ENCODE measurements at regions not wholly inside any gene's neighbourhood (a gene's known extent, or its start where the extent isn't known, plus 50 kb on each side); places are given as distances from the start of the nearest gene placed in this dataset.

GRCh38 chr4:167550021-167550420 lies 315.7 kb upstream of the SPOCK3 start:
- H3K9me3 ChIP-seq (ENCODE audit: insufficient read depth, low read length): no peaks in the 10 kb centered on the region
- no peak overlapping the region for H3K9ac ChIP-seq (ENCODE audit: insufficient read length, low read depth)
- H3K4me1 ChIP-seq (ENCODE audit: insufficient read depth, insufficient read length): no peaks in the 10 kb centered on the region
- H3K36me3 ChIP-seq (ENCODE audit: insufficient read depth, insufficient read length, low read length): no peaks in the 10 kb centered on the region
- TF ChIP-seq ZNF274 (IDR thresholded peaks at IDR 0.05; ENCODE audit: low read depth, low read length) (no peak), SUZ12 (IDR thresholded peaks at IDR 0.05; ENCODE audit: extremely low read depth, insufficient read depth, insufficient read length) (no peak), YY1 (IDR thresholded peaks at IDR 0.05; ENCODE audit: insufficient read depth, insufficient read length) (no peak)
- no peak overlapping the region for H3K4me3 ChIP-seq (ENCODE audit: insufficient read length, low read depth)
- no peaks in the 10 kb centered on the region for H3K27me3 ChIP-seq (ENCODE audit: insufficient read depth, insufficient read length)
- no peak for DNase-seq (ENCODE audit: low read depth, low spot score)

GRCh38 chr4:167555338-167556022 lies 321.2 kb upstream of the SPOCK3 start:
- H3K9me3 ChIP-seq (ENCODE audit: insufficient read depth, low read length): no peaks in the 10 kb centered on the region
- no peaks in the 10 kb centered on the region for H3K4me1 ChIP-seq (ENCODE audit: insufficient read depth, insufficient read length)
- H3K27me3 ChIP-seq (ENCODE audit: insufficient read depth, insufficient read length): no peaks in the 10 kb centered on the region
- H3K4me3 ChIP-seq (ENCODE audit: insufficient read length, low read depth): no peak overlapping the region
- H3K36me3 ChIP-seq (ENCODE audit: insufficient read depth, insufficient read length, low read length): no peaks in the 10 kb centered on the region
- no peak overlapping the region for H3K9ac ChIP-seq (ENCODE audit: insufficient read length, low read depth)
- DNase-seq (ENCODE audit: low read depth, low spot score): no peak
- TF ChIP-seq ZNF274 (IDR thresholded peaks at IDR 0.05; ENCODE audit: low read depth, low read length) (no peak), SUZ12 (IDR thresholded peaks at IDR 0.05; ENCODE audit: extremely low read depth, insufficient read depth, insufficient read length) (no peak), YY1 (IDR thresholded peaks at IDR 0.05; ENCODE audit: insufficient read depth, insufficient read length) (no peak)

DNA sequence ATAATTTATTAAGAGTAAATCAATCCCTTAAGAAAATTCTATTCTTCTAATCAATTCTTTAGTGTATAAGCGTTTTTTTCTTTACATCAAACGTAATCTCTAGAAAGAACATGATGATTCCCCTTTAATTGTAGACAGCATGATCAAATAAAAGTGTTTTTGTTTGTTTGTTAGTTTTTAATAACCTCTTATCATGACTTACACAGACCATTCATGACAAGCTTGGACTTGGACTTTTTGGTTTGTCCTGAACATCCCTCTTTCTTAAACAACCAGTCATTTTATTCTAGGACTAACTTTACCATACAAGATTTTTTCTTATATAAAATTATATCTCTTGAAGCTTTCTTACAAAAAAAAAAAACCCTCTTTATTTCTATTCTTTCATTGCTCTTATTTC lies 344.6 kb upstream of the SPOCK3 start:
- no peaks in the 10 kb centered on the region for H3K27me3 ChIP-seq (ENCODE audit: insufficient read depth, insufficient read length)
- H3K4me1 ChIP-seq (ENCODE audit: insufficient read depth, insufficient read length): no peaks in the 10 kb centered on the region
- H3K36me3 ChIP-seq (ENCODE audit: insufficient read depth, insufficient read length, low read length): no peaks in the 10 kb centered on the region
- peaks cover 31% of the 10 kb centered on the region for H3K9me3 ChIP-seq (ENCODE audit: insufficient read depth, low read length)
- H3K4me3 ChIP-seq (ENCODE audit: insufficient read length, low read depth): no peak overlapping the region
- no peak overlapping the region for H3K9ac ChIP-seq (ENCODE audit: insufficient read length, low read depth)
- TF ChIP-seq ZNF274 (IDR thresholded peaks at IDR 0.05; ENCODE audit: low read depth, low read length) (no peak), YY1 (IDR thresholded peaks at IDR 0.05; ENCODE audit: insufficient read depth, insufficient read length) (no peak), SUZ12 (IDR thresholded peaks at IDR 0.05; ENCODE audit: extremely low read depth, insufficient read depth, insufficient read length) (no peak)
- DNase-seq (ENCODE audit: low read depth, low spot score): no peak

DNA sequence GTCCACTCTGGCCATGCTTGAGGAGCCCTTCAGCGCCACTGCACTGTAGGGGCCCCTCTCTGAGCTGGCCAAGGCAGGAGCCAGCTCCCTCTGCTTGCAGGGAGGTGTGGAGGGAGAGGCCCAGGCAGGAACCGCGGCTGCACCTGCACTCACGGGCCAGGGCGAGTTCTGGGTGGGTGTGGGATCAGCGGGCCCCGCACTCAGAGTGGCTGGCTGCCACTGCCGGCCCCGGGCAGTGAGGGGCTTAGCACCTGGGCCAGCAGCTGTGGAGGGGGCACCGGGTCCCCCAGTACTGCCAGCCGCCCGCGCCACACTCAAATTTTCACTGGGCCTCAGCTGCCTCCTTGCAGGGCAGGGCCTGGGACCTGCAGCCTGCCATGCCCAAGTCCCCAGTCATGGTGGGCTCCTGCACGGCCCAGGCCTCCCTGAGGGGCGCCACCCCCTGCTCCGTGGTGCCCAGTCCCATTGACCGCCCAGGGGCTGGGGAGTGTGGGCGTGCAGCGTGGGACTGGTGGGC lies 347.2 kb upstream of the SPOCK3 start:
- no peaks in the 10 kb centered on the region for H3K27me3 ChIP-seq (ENCODE audit: insufficient read depth, insufficient read length)
- TF ChIP-seq SUZ12 (IDR thresholded peaks at IDR 0.05; ENCODE audit: extremely low read depth, insufficient read depth, insufficient read length) (no peak), YY1 (IDR thresholded peaks at IDR 0.05; ENCODE audit: insufficient read depth, insufficient read length) (no peak), ZNF274 (IDR thresholded peaks at IDR 0.05; ENCODE audit: low read depth, low read length) (no peak)
- peaks cover 31% of the 10 kb centered on the region for H3K9me3 ChIP-seq (ENCODE audit: insufficient read depth, low read length)
- DNase-seq (ENCODE audit: low read depth, low spot score): no peak
- no peaks in the 10 kb centered on the region for H3K4me1 ChIP-seq (ENCODE audit: insufficient read depth, insufficient read length)
- no peaks in the 10 kb centered on the region for H3K36me3 ChIP-seq (ENCODE audit: insufficient read depth, insufficient read length, low read length)
- H3K4me3 ChIP-seq (ENCODE audit: insufficient read length, low read depth): no peak overlapping the region
- H3K9ac ChIP-seq (ENCODE audit: insufficient read length, low read depth): no peak overlapping the region

DNA sequence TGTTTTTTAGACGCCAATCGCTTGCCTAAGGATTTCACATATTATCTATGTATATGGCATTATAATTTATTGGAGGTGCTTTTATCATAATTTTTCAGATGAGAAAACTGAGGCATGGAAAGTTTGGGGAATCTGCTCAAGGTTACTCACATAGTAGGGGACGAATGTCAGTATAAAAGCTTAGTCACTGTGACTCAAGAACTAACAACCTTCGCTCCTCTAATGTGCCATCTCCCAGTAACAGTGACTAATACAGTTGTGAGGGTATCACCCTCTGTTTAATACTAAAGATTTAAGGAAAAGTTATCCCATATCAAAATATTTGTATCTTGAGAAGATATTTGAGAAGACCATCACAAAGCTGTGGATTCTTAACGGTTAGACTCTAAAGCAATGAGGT lies 353.1 kb upstream of the SPOCK3 start:
- Histone ChIP-seq H3K9ac (ENCODE audit: insufficient read length, low read depth) (no peak overlapping the region), H3K4me3 (ENCODE audit: insufficient read length, low read depth) (no peak overlapping the region), H3K9me3 (ENCODE audit: insufficient read depth, low read length) (0 out of 2 replicates have a peak, but pooled peaks cover 4% of the 10 kb centered on the region), H3K4me1 (ENCODE audit: insufficient read depth, insufficient read length) (no peaks in the 10 kb centered on the region), H3K36me3 (ENCODE audit: insufficient read depth, insufficient read length, low read length) (no peaks in the 10 kb centered on the region), H3K27me3 (ENCODE audit: insufficient read depth, insufficient read length) (no peaks in the 10 kb centered on the region)
- TF ChIP-seq ZNF274 (IDR thresholded peaks at IDR 0.05; ENCODE audit: low read depth, low read length) (no peak), SUZ12 (IDR thresholded peaks at IDR 0.05; ENCODE audit: extremely low read depth, insufficient read depth, insufficient read length) (no peak), YY1 (IDR thresholded peaks at IDR 0.05; ENCODE audit: insufficient read depth, insufficient read length) (no peak)
- no peak for DNase-seq (ENCODE audit: low read depth, low spot score)

DNA sequence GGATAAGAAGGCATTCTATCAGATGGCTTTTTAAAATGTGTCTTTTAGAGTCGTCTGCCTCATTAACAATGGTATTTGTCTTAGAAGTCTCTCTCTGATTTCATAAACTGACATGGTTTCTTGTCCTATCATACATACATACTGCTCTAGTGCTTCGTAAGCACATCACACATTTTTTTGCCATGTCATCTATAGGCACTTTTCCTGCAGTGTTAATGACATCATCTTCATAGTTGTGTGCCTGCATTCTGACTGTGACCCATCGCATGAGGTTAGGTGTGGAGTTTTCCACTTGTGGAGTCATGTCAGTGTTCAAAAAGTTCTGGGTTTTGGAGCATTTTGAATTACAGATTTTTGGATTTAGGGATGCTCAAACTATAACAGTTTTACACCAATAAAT lies 361.6 kb upstream of the SPOCK3 start:
- H3K9me3 ChIP-seq (ENCODE audit: insufficient read depth, low read length): no peaks in the 10 kb centered on the region
- H3K9ac ChIP-seq (ENCODE audit: insufficient read length, low read depth): no peak overlapping the region
- H3K27me3 ChIP-seq (ENCODE audit: insufficient read depth, insufficient read length): no peaks in the 10 kb centered on the region
- no peak overlapping the region for H3K4me3 ChIP-seq (ENCODE audit: insufficient read length, low read depth)
- H3K4me1 ChIP-seq (ENCODE audit: insufficient read depth, insufficient read length): no peaks in the 10 kb centered on the region
- no peak for TF ChIP-seq YY1 (IDR thresholded peaks at IDR 0.05; ENCODE audit: insufficient read depth, insufficient read length)
- no peak for TF ChIP-seq SUZ12 (IDR thresholded peaks at IDR 0.05; ENCODE audit: extremely low read depth, insufficient read depth, insufficient read length)
- no peak for TF ChIP-seq ZNF274 (IDR thresholded peaks at IDR 0.05; ENCODE audit: low read depth, low read length)
- no peaks in the 10 kb centered on the region for H3K36me3 ChIP-seq (ENCODE audit: insufficient read depth, insufficient read length, low read length)
- DNase-seq (ENCODE audit: low read depth, low spot score): no peak

- Histone ChIP-seq H3K9me3 (ENCODE audit: insufficient read depth, low read length) (no peaks in the 10 kb centered on the region), H3K9ac (ENCODE audit: insufficient read length, low read depth) (no peak overlapping the region), H3K36me3 (ENCODE audit: insufficient read depth, insufficient read length, low read length) (no peaks in the 10 kb centered on the region), H3K4me3 (ENCODE audit: insufficient read length, low read depth) (no peak overlapping the region), H3K27me3 (ENCODE audit: insufficient read depth, insufficient read length) (no peaks in the 10 kb centered on the region), H3K4me1 (ENCODE audit: insufficient read depth, insufficient read length) (no peaks in the 10 kb centered on the region)
- no peak for DNase-seq (ENCODE audit: low read depth, low spot score)
- TF ChIP-seq YY1 (IDR thresholded peaks at IDR 0.05; ENCODE audit: insufficient read depth, insufficient read length): no peak
- no peak for TF ChIP-seq ZNF274 (IDR thresholded peaks at IDR 0.05; ENCODE audit: low read depth, low read length)
- no peak for TF ChIP-seq SUZ12 (IDR thresholded peaks at IDR 0.05; ENCODE audit: extremely low read depth, insufficient read depth, insufficient read length)
These were observed 367.9 kb upstream of the SPOCK3 start for GRCh38 chr4:167602157-167602556.
